Astrocyte (in vitro differentiated cells and primary cell): ENCODE measurements at regions not wholly inside any gene's neighbourhood (a gene's known extent, or its start where the extent isn't known, plus 50 kb on each side); places are given as distances from the start of the nearest gene placed in this dataset.

Experiments
- DNase-seq: peaks from one replicate; pipeline ENCODE4 v3.0.0-alpha.2; 2010; ENCODE audit warnings: low read depth
- FAIRE-seq: peaks from 2 replicates; lab custom pipeline; 2011; peaks lifted over from hg19 to GRCh38; lab: Jason Lieb, UNC
- H2AFZ ChIP-seq: 2 replicates; pipeline ENCODE4 v1.6.0; 2012; ENCODE audit warnings: low read depth, low read length, inconsistent platforms
- H3K27ac ChIP-seq: 2 replicates; pipeline ENCODE4 v1.5.1; 2011; ENCODE audit warnings: low read depth, low read length, inconsistent platforms
- H3K27me3 ChIP-seq: 2 replicates; pipeline ENCODE4 v1.6.0; 2011; ENCODE audit warnings: low read length, inconsistent platforms; ENCODE audit not compliant: insufficient read depth
- H3K36me3 ChIP-seq: 2 replicates; pipeline ENCODE4 v1.5.1; 2011; ENCODE audit warnings: low read length, inconsistent platforms; ENCODE audit not compliant: insufficient read depth
- H3K4me1 ChIP-seq: 2 replicates; pipeline ENCODE4 v1.5.1; 2011; ENCODE audit warnings: low read length, inconsistent platforms; ENCODE audit not compliant: insufficient read depth
- H3K4me2 ChIP-seq: 2 replicates; pipeline ENCODE4 v1.6.0; 2012; ENCODE audit warnings: low read length, inconsistent platforms
- H3K4me3 ChIP-seq: 2 replicates; pipeline ENCODE4 v1.5.1; 2011; ENCODE audit warnings: low read depth, mild to moderate bottlenecking, low read length, inconsistent platforms; ENCODE audit not compliant: insufficient read depth
- H3K79me2 ChIP-seq: 2 replicates; pipeline ENCODE4 v1.6.0; 2012; ENCODE audit warnings: mild to moderate bottlenecking, low read length, inconsistent platforms; ENCODE audit not compliant: insufficient read depth
- H3K9ac ChIP-seq: 2 replicates; pipeline ENCODE4 v1.6.0; 2012; ENCODE audit warnings: mild to moderate bottlenecking, low read length, inconsistent platforms
- H3K9me3 ChIP-seq: 2 replicates; pipeline ENCODE4 v1.5.1; 2012; ENCODE audit warnings: low read depth, mild to moderate bottlenecking, low read length, inconsistent platforms; ENCODE audit not compliant: insufficient read depth
- H4K20me1 ChIP-seq: 2 replicates; pipeline ENCODE4 v1.6.0; 2012; ENCODE audit warnings: low read length, inconsistent platforms; ENCODE audit not compliant: insufficient read depth
- H3K27ac Mint-ChIP-seq: one replicate; pipeline ENCODE4 v1.8.0; 2021; ENCODE audit warnings: mild to moderate bottlenecking, mixed read lengths; ENCODE audit not compliant: unreplicated experiment
- H3K27me3 Mint-ChIP-seq: one replicate; pipeline ENCODE4 v1.8.0; 2021; ENCODE audit warnings: low read depth, mixed read lengths; ENCODE audit not compliant: unreplicated experiment
- H3K36me3 Mint-ChIP-seq: one replicate; pipeline ENCODE4 v1.8.0; 2021; ENCODE audit warnings: low read depth, mixed read lengths; ENCODE audit not compliant: unreplicated experiment
- H3K4me1 Mint-ChIP-seq: one replicate; pipeline ENCODE4 v1.8.0; 2021; ENCODE audit warnings: low read depth, mixed read lengths; ENCODE audit not compliant: unreplicated experiment
- H3K4me3 Mint-ChIP-seq: one replicate; pipeline ENCODE4 v1.8.0; 2021; ENCODE audit warnings: mild to moderate bottlenecking, moderate library complexity, mixed read lengths; ENCODE audit not compliant: unreplicated experiment
- H3K9me3 Mint-ChIP-seq: one replicate; pipeline ENCODE4 v1.8.0; 2021; ENCODE audit warnings: mild to moderate bottlenecking, mixed read lengths; ENCODE audit not compliant: unreplicated experiment
- CTCF ChIP-seq: IDR thresholded peaks from 2 replicates; pipeline ENCODE4 v1.5.1; 2011; ENCODE audit warnings: low read depth, mild to moderate bottlenecking, inconsistent platforms, low read length, moderate library complexity; ENCODE audit not compliant: insufficient read depth
- EZH2 ChIP-seq: IDR thresholded peaks from 2 replicates; pipeline ENCODE4 v1.6.1; 2012; ENCODE audit warnings: mild to moderate bottlenecking, low read length, inconsistent platforms; ENCODE audit not compliant: insufficient read depth

GRCh38 chr3:109921509-109921908 is 584.2 kb upstream of the DPPA4 start:
- H2AFZ ChIP-seq = peak overlapping the region; percentile 21
- H3K79me2 ChIP-seq = no peaks in the 10 kb centered on the region
- H3K9me3 ChIP-seq = no peaks in the 10 kb centered on the region

GRCh38 chr3:109922856-109923255 is 585.5 kb upstream of the DPPA4 start:
- DNase-seq (no peak), FAIRE-seq (peak; percentile 76)
- Histone ChIP-seq H3K27ac (no peak overlapping the region), H3K79me2 (no peaks in the 10 kb centered on the region), H3K36me3 (no peaks in the 10 kb centered on the region), H3K9ac (no peak overlapping the region), H3K4me2 (no peak overlapping the region), H3K9me3 (no peaks in the 10 kb centered on the region), H4K20me1 (no peaks in the 10 kb centered on the region), H3K4me1 (peaks cover 8% of the 10 kb centered on the region), H3K4me3 (no peak overlapping the region), H3K27me3 (no peaks in the 10 kb centered on the region), H2AFZ (no peak overlapping the region)
- no peak for TF ChIP-seq CTCF
- no peak for TF ChIP-seq EZH2
- H3K27ac Mint-ChIP-seq = no peak overlapping the region
- H3K27me3 Mint-ChIP-seq = no peaks in the 10 kb centered on the region
- H3K4me3 Mint-ChIP-seq = no peak overlapping the region
- no peaks in the 10 kb centered on the region for H3K36me3 Mint-ChIP-seq
- H3K9me3 Mint-ChIP-seq = no peaks in the 10 kb centered on the region
- H3K4me1 Mint-ChIP-seq = peaks cover 42% of the 10 kb centered on the region

More at GRCh38 chr3:109921509-109921908, 584.2 kb upstream of the DPPA4 start:
- no peaks in the 10 kb centered on the region for H3K9me3 Mint-ChIP-seq
- Histone ChIP-seq H3K4me3 (no peak overlapping the region), H3K36me3 (no peaks in the 10 kb centered on the region), H3K4me2 (no peak overlapping the region), H3K27ac (no peak overlapping the region), H3K4me1 (peaks cover 4% of the 10 kb centered on the region), H4K20me1 (no peaks in the 10 kb centered on the region), H3K9ac (no peak overlapping the region), H3K27me3 (no peaks in the 10 kb centered on the region)
- no peak for FAIRE-seq
- peak overlapping the region; percentile 36 for H3K27ac Mint-ChIP-seq
- no peaks in the 10 kb centered on the region for H3K27me3 Mint-ChIP-seq
- peaks cover 31% of the 10 kb centered on the region for H3K4me1 Mint-ChIP-seq
- H3K36me3 Mint-ChIP-seq = no peaks in the 10 kb centered on the region
- TF ChIP-seq CTCF = no peak
- no peak for TF ChIP-seq EZH2
- no peak for DNase-seq
- no peak overlapping the region for H3K4me3 Mint-ChIP-seq

GRCh38 chr3:109923431-109923830 is 586.1 kb upstream of the DPPA4 start:
- H3K4me3 Mint-ChIP-seq = no peak overlapping the region
- Histone ChIP-seq H3K4me3 (no peak overlapping the region), H3K4me2 (no peak overlapping the region), H4K20me1 (no peaks in the 10 kb centered on the region), H3K9me3 (no peaks in the 10 kb centered on the region), H3K27ac (no peak overlapping the region), H3K36me3 (no peaks in the 10 kb centered on the region), H3K27me3 (no peaks in the 10 kb centered on the region), H3K79me2 (no peaks in the 10 kb centered on the region), H2AFZ (no peak overlapping the region), H3K4me1 (peaks cover 11% of the 10 kb centered on the region), H3K9ac (no peak overlapping the region)
- no peak overlapping the region for H3K27ac Mint-ChIP-seq
- H3K9me3 Mint-ChIP-seq = no peaks in the 10 kb centered on the region
- TF ChIP-seq CTCF (no peak), EZH2 (no peak)
- peaks cover 46% of the 10 kb centered on the region for H3K4me1 Mint-ChIP-seq
- FAIRE-seq (no peak), DNase-seq (no peak)
- H3K36me3 Mint-ChIP-seq = no peaks in the 10 kb centered on the region
- no peaks in the 10 kb centered on the region for H3K27me3 Mint-ChIP-seq
